SK-N-MC (cell line): ENCODE measurements at regions not wholly inside any gene's neighbourhood (a gene's known extent, or its start where the extent isn't known, plus 50 kb on each side); places are given as distances from the start of the nearest gene placed in this dataset.

Experiments
- EZH2 ChIP-seq: fragments of 200-600 bp; sonication (generic); IDR thresholded peaks from one replicate; pipeline ENCODE4 v1.6.1; 2017; ENCODE audit warnings: antibody characterized with exemption
- POLR2AphosphoS5 ChIP-seq: IDR thresholded peaks from 2 replicates; pipeline ENCODE4 v1.6.1; 2012; ENCODE audit warnings: mild to moderate bottlenecking, low read depth, low read length, borderline replicate concordance

GRCh38 chr10:31708474-31708873, 220.2 kb downstream of the ARHGAP12 start:
- TF ChIP-seq POLR2AphosphoS5 = no peak
- TF ChIP-seq EZH2 = no peak
